GM19328 (cell line): ENCODE measurements at regions not wholly inside any gene's neighbourhood (a gene's known extent, or its start where the extent isn't known, plus 50 kb on each side); places are given as distances from the start of the nearest gene placed in this dataset.

ENCODE experiments used
- ATAC-seq: cut with Tn5 transposase; IDR thresholded peaks from one replicate; pipeline ENCODE4 v1.9.1; 2021; ENCODE audit warnings: mild to moderate bottlenecking, moderate library complexity; ENCODE audit not compliant: unreplicated experiment

GRCh38 chr4:123564758-123565346 lies 168.3 kb downstream of the SPRY1 start:
- ATAC-seq, result peak; percentile 100

GRCh38 chr4:123568936-123569335 lies 172.3 kb downstream of the SPRY1 start:
- no peak for ATAC-seq

- no peak for ATAC-seq
These were observed 172.9 kb downstream of the SPRY1 start for GRCh38 chr4:123569541-123569940.

GRCh38 chr4:123573866-123574508 lies 177.4 kb downstream of the SPRY1 start:
- no peak for ATAC-seq

GRCh38 chr4:123575291-123575690 lies 178.7 kb downstream of the SPRY1 start:
- no peak for ATAC-seq

- no peak for ATAC-seq
These were observed 180.8 kb downstream of the SPRY1 start for GRCh38 chr4:123577225-123577906.

GRCh38 chr4:123578276-123579029 lies 181.9 kb downstream of the SPRY1 start:
- no peak for ATAC-seq

- no peak for ATAC-seq
These were observed 183.4 kb downstream of the SPRY1 start for GRCh38 chr4:123579961-123580360.

- ATAC-seq, result no peak
These were observed 184.5 kb downstream of the SPRY1 start for GRCh38 chr4:123580981-123581664.

- no peak for ATAC-seq
These were observed 185.2 kb downstream of the SPRY1 start for GRCh38 chr4:123581802-123582201.

GRCh38 chr4:123583043-123583442 lies 186.4 kb downstream of the SPRY1 start:
- no peak for ATAC-seq

GRCh38 chr4:123585111-123585510 lies 188.5 kb downstream of the SPRY1 start:
- no peak for ATAC-seq

- ATAC-seq, result peak; percentile 2
These were observed 191.4 kb downstream of the SPRY1 start for GRCh38 chr4:123587983-123588494.

GRCh38 chr4:123588631-123589241 lies 192.1 kb downstream of the SPRY1 start:
- peak; percentile 70 for ATAC-seq

GRCh38 chr4:123589301-123589700 lies 192.7 kb downstream of the SPRY1 start:
- ATAC-seq, result no peak

- ATAC-seq, result no peak
These were observed 195.3 kb downstream of the SPRY1 start for GRCh38 chr4:123591875-123592274.

- no peak for ATAC-seq
These were observed 197.1 kb downstream of the SPRY1 start for GRCh38 chr4:123593655-123594054.

GRCh38 chr4:123596805-123597204 lies 200.2 kb downstream of the SPRY1 start:
- ATAC-seq, result no peak

- no peak for ATAC-seq
These were observed 201.0 kb downstream of the SPRY1 start for GRCh38 chr4:123597586-123597985.

GRCh38 chr4:123598331-123598730 lies 201.7 kb downstream of the SPRY1 start:
- ATAC-seq, result no peak
